K562 (cell line): ENCODE measurements at regions not wholly inside any gene's neighbourhood (a gene's known extent, or its start where the extent isn't known, plus 50 kb on each side); places are given as distances from the start of the nearest gene placed in this dataset.

ENCODE experiments used
- ATAC-seq: fragments of 200-7000 bp; cut with Tn5 transposase; 3 replicates; pipeline ENCODE4 v1.9.1; 2020; ENCODE audit warnings: moderate library complexity
- BruUV-seq: library from RNA; stranded (reverse); fragments of 400-500 nt; replicated peaks from 2 replicates; lab custom pipeline; 2021; lab: Mats Ljungman, UMichigan
- CTCF ChIA-PET: fragments of 300-600 bp; formaldehyde crosslinking; extraction: SDS; loops from one replicate; lab custom pipeline; 2021; ENCODE audit warnings: low intra/inter-chr PET ratio; lab: Yijun Ruan, JAX
- POLR2A ChIA-PET: fragments of 300-600, 350-650 bp; sonication (Branson Sonifier 250); formaldehyde crosslinking; extraction: SDS; loops from one replicate; lab custom pipeline; 2021; ENCODE audit warnings: antibody characterized with exemption, inconsistent platforms; lab: Yijun Ruan, JAX
- DNase-seq, 4 experiments: peaks; one replicate each; pipeline versions ENCODE4 v3.0.0 to v3.0.0-alpha.2; 2011 to 2018; ENCODE audit warnings: low spot score in 3 of 4, mixed read lengths in 3 of 4; ENCODE audit errors: extremely low read depth in 1 of 4
- FAIRE-seq: peaks from 2 replicates; lab custom pipeline; 2011; peaks lifted over from hg19 to GRCh38; lab: Jason Lieb, UNC
- H2AFZ ChIP-seq: 2 replicates; pipeline ENCODE4 v1.6.0; 2011; ENCODE audit warnings: low read depth, low read length, control low read depth, inconsistent platforms
- H3K27ac ChIP-seq: fragments of 200-600 bp; 3 replicates; pipeline ENCODE4 v1.8.0; 2011; ENCODE audit warnings: low read depth, mild to moderate bottlenecking, control low read depth, inconsistent platforms, low read length, moderate library complexity, mixed read lengths; ENCODE audit errors: extremely low read depth
- H3K27me3 ChIP-seq, 2 experiments: fragments of 300-600 bp in 1 of 2; 2 replicates in 1 of 2; 3 replicates in 1 of 2; pipeline versions ENCODE4 v1.6.0 to v1.8.0; 2011; ENCODE audit warnings: inconsistent platforms in 2 of 2, low read length in 2 of 2, mild to moderate bottlenecking in 1 of 2, mixed read lengths in 1 of 2, moderate library complexity in 1 of 2; ENCODE audit not compliant: control insufficient read depth in 2 of 2, insufficient read depth in 2 of 2
- H3K36me3 ChIP-seq: fragments of 300-600 bp; 3 replicates; pipeline ENCODE4 v1.8.0; 2011; ENCODE audit warnings: mild to moderate bottlenecking, low read length, inconsistent platforms; ENCODE audit not compliant: control insufficient read depth, insufficient read depth
- H3K4me1 ChIP-seq, 2 experiments: fragments of 200-600 bp in 1 of 2; replicated peaks in 1 of 2; 2 replicates in 1 of 2; 3 replicates in 1 of 2; pipeline versions ENCODE4 v1.5.1 to v1.8.0; 2011; ENCODE audit warnings: inconsistent platforms in 2 of 2, low read length in 2 of 2, mild to moderate bottlenecking in 1 of 2, mixed read lengths in 1 of 2, moderate library complexity in 1 of 2; ENCODE audit not compliant: control insufficient read depth in 2 of 2, insufficient read depth in 2 of 2
- H3K4me2 ChIP-seq: 2 replicates; pipeline ENCODE4 v1.6.1; 2011; ENCODE audit warnings: low read length, control low read depth, inconsistent platforms, mixed read lengths; ENCODE audit not compliant: insufficient read depth
- H3K4me3 ChIP-seq: fragments of 200-600 bp; sonication (generic), shearing (Covaris generic); 2 replicates; pipeline ENCODE4 v1.5.1; 2016; ENCODE audit warnings: control low read depth, inconsistent platforms
- H3K79me2 ChIP-seq: fragments of 200-600 bp; 3 replicates; pipeline ENCODE4 v1.8.0; 2011; ENCODE audit warnings: low read length, inconsistent platforms; ENCODE audit not compliant: control insufficient read depth, insufficient read depth
- H3K9ac ChIP-seq, 2 experiments: 2 replicates each; pipeline versions ENCODE4 v1.6.0 to v1.6.1; 2011; ENCODE audit warnings: low read depth in 2 of 2, low read length in 2 of 2, control low read depth in 1 of 2, inconsistent platforms in 1 of 2, mild to moderate bottlenecking in 1 of 2, mixed read lengths in 1 of 2; ENCODE audit not compliant: insufficient read depth in 1 of 2
- H3K9me1 ChIP-seq: one replicate; pipeline ENCODE4 v1.6.0; 2011; ENCODE audit warnings: inconsistent platforms, mild to moderate bottlenecking, low read length, moderate library complexity; ENCODE audit not compliant: control insufficient read depth, insufficient read depth
- H3K9me3 ChIP-seq: replicated peaks from 2 replicates; pipeline ENCODE4 v1.5.1; 2011; ENCODE audit warnings: low read depth, low read length, inconsistent platforms; ENCODE audit not compliant: control insufficient read depth, insufficient read depth
- H4K20me1 ChIP-seq: replicated peaks from 2 replicates; pipeline ENCODE4 v1.6.1; 2011; ENCODE audit warnings: low read length, inconsistent platforms, mixed read lengths; ENCODE audit not compliant: control insufficient read depth, insufficient read depth
- DACH1 ChIP-seq: fragments of 450-650 bp; IDR thresholded peaks from 2 replicates; pipeline ENCODE4 v1.6.1; 2018; ENCODE audit not compliant: partially characterized antibody
- E2F1 ChIP-seq: sonication (generic); formaldehyde crosslinking; IDR thresholded peaks from 2 replicates; pipeline ENCODE4 v1.8.1; 2023; ENCODE audit warnings: mild to moderate bottlenecking, missing genetic modification reagents, moderate library complexity
- EP400 ChIP-seq: fragments of 450-650 bp; IDR thresholded peaks from 2 replicates; pipeline ENCODE4 v1.6.1; 2017; ENCODE audit warnings: antibody characterized with exemption, mild to moderate bottlenecking, moderate library complexity
- FIP1L1 ChIP-seq: fragments of 200-400 bp; formaldehyde crosslinking; IDR thresholded peaks from 2 replicates; pipeline ENCODE4 v1.6.1; 2018; ENCODE audit warnings: mild to moderate bottlenecking, low read depth, low read length; ENCODE audit not compliant: poor library complexity, severe bottlenecking
- HDGF ChIP-seq: fragments of 450-650 bp; IDR thresholded peaks from 2 replicates; pipeline ENCODE4 v1.6.1; 2016
- HNRNPK ChIP-seq: fragments of 200-400 bp; formaldehyde crosslinking; IDR thresholded peaks from one replicate; pipeline ENCODE4 v1.6.1; 2018; ENCODE audit warnings: mild to moderate bottlenecking, low read depth, low read length; ENCODE audit not compliant: poor library complexity, severe bottlenecking
- MEF2A ChIP-seq: IDR thresholded peaks from 2 replicates; pipeline ENCODE4 v1.6.1; 2011; ENCODE audit warnings: low read depth, mild to moderate bottlenecking, low read length, moderate library complexity; ENCODE audit not compliant: control insufficient read depth
- POLR3A ChIP-seq: IDR thresholded peaks from 2 replicates; pipeline ENCODE4 v1.6.1; 2011; ENCODE audit warnings: borderline replicate concordance, mild to moderate bottlenecking, moderate library complexity; ENCODE audit not compliant: insufficient read length, insufficient read depth; ENCODE audit errors: extremely low read depth
- RBM25 ChIP-seq: fragments of 200-400 bp; formaldehyde crosslinking; IDR thresholded peaks from 2 replicates; pipeline ENCODE4 v1.6.1; 2018; ENCODE audit warnings: low read length, low read depth, moderate library complexity; ENCODE audit not compliant: severe bottlenecking
- STAT5B ChIP-seq: fragments of 250-450 bp; sonication (Bioruptor Pico); IDR thresholded peaks from 2 replicates; pipeline ENCODE4 v1.8.0; 2021; ENCODE audit warnings: mild to moderate bottlenecking, inconsistent platforms
- ZBTB17 ChIP-seq: fragments of 450-650 bp; formaldehyde crosslinking; IDR thresholded peaks from 2 replicates; pipeline ENCODE4 v1.4.0; 2020; ENCODE audit warnings: mild to moderate bottlenecking
- ZBTB26 ChIP-seq: fragments of 450-650 bp; formaldehyde crosslinking; IDR thresholded peaks from 2 replicates; pipeline ENCODE4 v1.4.0; 2022; ENCODE audit warnings: missing genetic modification characterization
- ZFP36 ChIP-seq: fragments of 150-350 bp; IDR thresholded peaks from 2 replicates; pipeline ENCODE4 v1.6.1; 2018; ENCODE audit warnings: low read length, low read depth; ENCODE audit not compliant: partially characterized antibody
- ZNF121 ChIP-seq: sonication (generic); formaldehyde crosslinking; conservative IDR thresholded peaks from 2 replicates; pipeline ENCODE4 v1.8.0; 2022; ENCODE audit warnings: missing genetic modification reagents
- ZNF41 ChIP-seq: fragments of 250-450 bp; sonication (Bioruptor Pico); conservative IDR thresholded peaks from 2 replicates; pipeline ENCODE4 v1.4.0; 2020; ENCODE audit warnings: mild to moderate bottlenecking
- ZNF644 ChIP-seq: fragments of 200-800 bp; sonication (Bioruptor generic); IDR thresholded peaks from 2 replicates; pipeline ENCODE4 v1.6.1; 2016; ENCODE audit warnings: low read depth, missing genetic modification characterization, missing compliant biosample characterization
- ZNF785 ChIP-seq: fragments of 250-450 bp; sonication (Bioruptor Pico); IDR thresholded peaks from 2 replicates; pipeline ENCODE4 v1.4.0; 2020; ENCODE audit warnings: mild to moderate bottlenecking
- WGBS: fragments of 100-300 bp; shearing (Covaris generic); methylation state at CpG from one replicate; pipeline ENCODE4 v1.1.6; 2016; ENCODE audit warnings: low coverage, mixed read lengths; ENCODE audit not compliant: insufficient coverage; ENCODE audit errors: missing lambda C conversion rate; 5-methylcytosine and 5-hydroxymethylcytosine counted together
- in situ Hi-C: fragments of 300-500 bp; cut with MboI; formaldehyde crosslinking; loops from 4 replicates; pipeline ENCODE4 v1.15.0; 2018; ENCODE audit warnings: inconsistent platforms, mixed read lengths
- intact Hi-C: fragments of 100-400 bp; cut with micrococcal nuclease; formaldehyde crosslinking; loops from 2 replicates; pipeline ENCODE4 v1.14.2; 2022

- FAIRE-seq, result no peak
- Histone ChIP-seq H3K9me3 (peaks cover 1% of the 10 kb centered on the region; the same call in 1 of the 2 replicates), H3K27me3 (no peaks in the 10 kb centered on the region), H3K9me1 (no peaks in the 10 kb centered on the region), H3K27ac (no peak overlapping the region), H3K79me2 (no peaks in the 10 kb centered on the region), H3K4me1 (no peaks in the 10 kb centered on the region), H4K20me1 (no peaks in the 10 kb centered on the region), H3K4me3 (no peak overlapping the region), H3K36me3 (no peaks in the 10 kb centered on the region), H3K9ac (no peak overlapping the region), H2AFZ (no peak overlapping the region), H3K4me2 (no peak overlapping the region)
- DNase-seq, result no peak
- intact Hi-C loops, result no loop called here
- TF ChIP-seq POLR3A (no peak), MEF2A (no peak), ZBTB17 (CRISPR knock-in tag) (no peak), RBM25 (no peak), HNRNPK (no peak), E2F1 (CRISPR knock-in tag) (no peak), ZNF121 (CRISPR knock-in tag) (no peak), ZFP36 (no peak), DACH1 (no peak), EP400 (no peak), ZNF644 (tag) (no peak), ZBTB26 (CRISPR knock-in tag) (no peak), HDGF (no peak), ZNF41 (CRISPR knock-in tag) (no peak), STAT5B (CRISPR knock-in tag) (no peak), ZNF785 (CRISPR knock-in tag) (no peak), FIP1L1 (no peak)
- ATAC-seq, result no peak
- WGBS, result 15% methylated on average over 2 of the region's 2 CpGs
- in situ Hi-C loops, result no loop called here
- BruUV-seq, result no TSS peak
- POLR2A ChIA-PET, result no interaction called here
- CTCF ChIA-PET, result no interaction called here
Measured at GRCh38 chr5:51013036-51013435, 346.6 kb downstream of the PARP8 start.
